ENCODE measurements at regions not wholly inside any gene's neighbourhood (a gene's known extent, or its start where the extent isn't known, plus 50 kb on each side); places are given as distances from the start of the nearest gene placed in this dataset.
"Not testable (repeated sequence)": the region's sequence is repeated elsewhere in the genome, so short reads cannot be mapped to it uniquely, and the experiment has no call there.

DNA sequence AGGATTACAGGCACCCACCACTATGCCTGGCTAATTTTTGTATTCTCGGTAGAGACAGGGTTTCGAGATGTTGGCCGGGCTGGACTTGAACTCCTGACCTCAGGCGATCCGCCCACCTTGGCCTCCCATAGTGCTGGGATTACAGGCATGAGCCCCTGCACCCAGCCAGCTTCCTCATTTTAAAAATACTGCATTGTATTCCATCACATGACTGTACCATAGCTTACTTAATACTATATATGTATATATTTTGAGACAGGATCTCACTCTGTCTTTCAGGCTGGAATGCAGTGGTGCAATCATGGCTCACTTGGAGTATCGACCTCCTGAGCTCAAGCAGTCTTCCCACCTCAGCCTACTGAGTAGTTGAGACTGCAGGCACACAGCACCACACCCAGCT lies 459.5 kb upstream of the AMELY start:
- intact Hi-C loops (cut with micrococcal nuclease); H3K4me1 Mint-ChIP-seq (ENCODE audit: low read depth); H3K4me3 Mint-ChIP-seq; H3K27ac Mint-ChIP-seq; H3K9me3 Mint-ChIP-seq; H3K27me3 Mint-ChIP-seq; POLR2A ChIA-PET; CTCF ChIA-PET; DNase-seq: not testable (repeated sequence)
- peaks cover 20% of the 10 kb centered on the region for H3K36me3 Mint-ChIP-seq

DNA sequence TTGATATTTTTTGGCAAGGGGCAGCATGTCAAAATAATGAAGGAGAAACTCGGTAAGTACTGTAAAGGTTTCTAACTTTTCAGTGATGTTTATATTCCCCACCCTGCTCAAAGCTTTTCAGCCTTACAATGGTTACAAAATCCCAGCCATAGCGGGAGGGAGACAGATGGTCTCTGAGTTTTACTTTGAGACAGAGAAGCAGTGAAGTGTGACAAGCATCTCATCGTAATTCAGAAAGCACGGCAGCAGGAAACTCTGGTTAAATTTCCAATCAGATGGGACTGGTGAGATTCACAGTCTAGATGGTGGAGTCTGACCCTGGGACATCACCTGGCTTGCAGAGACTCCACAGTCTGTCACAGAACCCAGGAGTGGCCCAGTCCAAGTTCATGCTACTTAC lies 448.0 kb upstream of the AMELY start:
- intact Hi-C loops (cut with micrococcal nuclease): no loop called here
- DNase-seq: no peak
- H3K4me1 Mint-ChIP-seq (ENCODE audit: low read depth): peaks cover 8% of the 10 kb centered on the region
- H3K36me3 Mint-ChIP-seq: peaks cover 40% of the 10 kb centered on the region
- no peak overlapping the region for H3K4me3 Mint-ChIP-seq
- ChIA-PET CTCF (no interaction called here), POLR2A (no interaction called here)
- no peaks in the 10 kb centered on the region for H3K27me3 Mint-ChIP-seq
- H3K27ac Mint-ChIP-seq: no peak overlapping the region
- H3K9me3 Mint-ChIP-seq: no peaks in the 10 kb centered on the region

DNA sequence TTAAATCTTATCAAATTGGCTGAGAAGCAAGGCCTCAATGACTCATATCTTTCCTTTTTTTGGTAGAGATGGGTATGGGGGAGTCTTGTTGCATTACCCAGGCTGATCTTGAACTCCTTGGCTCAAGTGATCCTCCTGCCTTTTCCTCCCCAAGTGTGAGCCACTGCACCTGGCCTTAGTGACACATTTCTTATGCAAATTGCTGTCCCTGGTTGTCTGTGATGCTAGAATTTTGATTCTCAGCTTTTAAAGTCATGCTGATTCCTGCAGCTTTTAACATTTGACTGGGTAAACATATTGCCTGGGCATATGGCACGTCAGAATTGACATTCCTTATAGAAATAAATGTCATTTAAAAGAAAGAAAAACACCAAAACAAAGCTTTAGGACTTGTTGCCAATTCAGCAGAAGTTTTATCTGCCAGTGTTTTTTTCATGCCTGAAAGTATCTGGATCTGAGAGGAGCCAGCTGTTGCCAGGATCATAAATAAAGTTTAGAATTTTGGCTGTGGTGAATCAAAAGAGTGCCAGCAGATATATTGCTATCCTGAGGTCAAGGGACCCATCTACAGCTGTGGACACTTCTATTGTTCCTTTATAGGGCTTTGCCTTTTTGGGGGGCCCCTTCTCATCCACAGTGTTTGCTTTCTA lies 446.7 kb upstream of the AMELY start:
- Mint-ChIP-seq H3K4me1 (ENCODE audit: low read depth) (peaks cover 8% of the 10 kb centered on the region), H3K36me3 (peaks cover 41% of the 10 kb centered on the region), H3K27ac (peak overlapping the region; percentile 28), H3K4me3 (no peak overlapping the region), H3K27me3 (no peaks in the 10 kb centered on the region), H3K9me3 (no peaks in the 10 kb centered on the region)
- no peak for DNase-seq
- POLR2A ChIA-PET: no interaction called here
- CTCF ChIA-PET: no interaction called here
- intact Hi-C loops (cut with micrococcal nuclease): no loop called here

DNA sequence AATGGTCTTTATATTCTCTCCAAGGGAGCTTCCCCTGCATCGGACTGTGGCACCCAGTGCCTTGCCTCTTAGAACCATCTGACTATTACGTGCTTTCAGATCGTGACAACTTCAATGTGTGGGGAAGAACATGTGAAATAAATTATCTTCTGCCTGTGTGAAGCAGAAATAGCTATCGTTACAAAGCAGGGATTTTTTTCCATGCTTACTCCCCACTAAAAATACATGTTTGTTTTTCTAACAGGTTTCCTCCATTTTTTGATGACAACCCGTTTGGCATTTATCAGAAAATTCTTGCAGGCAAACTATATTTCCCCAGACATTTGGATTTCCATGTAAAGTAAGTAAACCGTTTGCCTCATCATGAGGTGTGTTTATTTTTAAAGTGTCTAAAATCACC lies 444.3 kb upstream of the AMELY start:
- Mint-ChIP-seq H3K27ac (peak overlapping the region; percentile 2), H3K36me3 (peaks cover 45% of the 10 kb centered on the region), H3K4me1 (ENCODE audit: low read depth) (peaks cover 12% of the 10 kb centered on the region)
- DNase-seq; H3K27me3 Mint-ChIP-seq; intact Hi-C loops (cut with micrococcal nuclease); H3K9me3 Mint-ChIP-seq; POLR2A ChIA-PET; CTCF ChIA-PET; H3K4me3 Mint-ChIP-seq: not testable (repeated sequence)

DNA sequence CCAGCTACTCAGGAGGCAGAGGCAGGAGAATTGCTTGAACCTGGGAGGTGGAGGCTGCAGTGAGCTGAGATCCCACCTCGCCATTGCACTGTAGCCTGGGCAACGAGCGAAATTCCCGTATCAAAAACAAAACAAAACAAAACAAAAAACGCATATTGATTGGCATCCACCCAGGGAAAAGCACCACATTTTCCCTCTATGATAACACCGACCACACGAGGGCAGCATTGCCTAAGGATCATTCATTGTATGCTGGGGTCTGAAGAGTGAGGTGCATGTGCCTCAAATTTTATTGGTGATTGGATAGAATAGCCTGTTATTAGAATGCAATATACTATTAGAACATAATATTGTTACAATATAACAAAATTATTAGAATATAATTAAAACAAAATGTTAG lies 433.1 kb upstream of the AMELY start:
- Mint-ChIP-seq H3K36me3 (peaks cover 34% of the 10 kb centered on the region), H3K9me3 (no peaks in the 10 kb centered on the region), H3K27ac (peak overlapping the region; percentile 96), H3K4me3 (no peak overlapping the region), H3K4me1 (ENCODE audit: low read depth) (peaks cover 39% of the 10 kb centered on the region), H3K27me3 (no peaks in the 10 kb centered on the region)
- peak; percentile 59 for DNase-seq
- intact Hi-C loops (cut with micrococcal nuclease): loop anchor here (5.0 to 10.0 kb wide), 2 partner anchors 473 to 530 kb away; no protein-coding TSS in a partner anchor
- POLR2A ChIA-PET: no interaction called here
- CTCF ChIA-PET: no interaction called here

DNA sequence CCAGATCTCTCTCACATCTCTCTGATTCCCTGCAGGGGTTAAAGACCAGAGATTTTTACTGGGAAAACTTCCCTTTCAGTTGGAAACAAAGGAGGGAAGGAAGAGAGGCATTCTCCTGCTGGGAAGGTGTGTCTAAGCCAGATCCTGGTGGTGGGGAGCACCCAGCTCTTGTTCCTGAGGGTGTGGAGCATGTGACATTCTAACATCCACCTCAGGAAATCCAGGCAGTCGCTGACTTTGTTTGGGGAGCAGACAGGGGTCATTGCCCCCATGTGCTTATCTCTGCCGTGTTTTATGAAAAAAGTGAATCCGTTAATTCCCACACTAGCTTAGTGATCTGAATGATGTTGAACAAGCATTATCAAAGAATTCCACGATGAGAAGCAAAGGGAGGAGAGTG lies 431.7 kb upstream of the AMELY start:
- H3K9me3 Mint-ChIP-seq: no peaks in the 10 kb centered on the region
- intact Hi-C loops (cut with micrococcal nuclease): loop anchor here (2.0 to 10.0 kb wide), 4 partner anchors 16 to 532 kb away; no protein-coding TSS in a partner anchor
- POLR2A ChIA-PET: no interaction called here
- DNase-seq: no peak
- H3K27me3 Mint-ChIP-seq: no peaks in the 10 kb centered on the region
- peak overlapping the region; percentile 62 for H3K4me3 Mint-ChIP-seq
- peaks cover 51% of the 10 kb centered on the region for H3K4me1 Mint-ChIP-seq (ENCODE audit: low read depth)
- CTCF ChIA-PET: interaction anchor here (0.8 kb wide), 1 partner anchor 71 kb away, joined by 4 read pairs; no protein-coding TSS in a partner anchor
- peak overlapping the region; percentile 96 for H3K27ac Mint-ChIP-seq
- peaks cover 44% of the 10 kb centered on the region for H3K36me3 Mint-ChIP-seq

DNA sequence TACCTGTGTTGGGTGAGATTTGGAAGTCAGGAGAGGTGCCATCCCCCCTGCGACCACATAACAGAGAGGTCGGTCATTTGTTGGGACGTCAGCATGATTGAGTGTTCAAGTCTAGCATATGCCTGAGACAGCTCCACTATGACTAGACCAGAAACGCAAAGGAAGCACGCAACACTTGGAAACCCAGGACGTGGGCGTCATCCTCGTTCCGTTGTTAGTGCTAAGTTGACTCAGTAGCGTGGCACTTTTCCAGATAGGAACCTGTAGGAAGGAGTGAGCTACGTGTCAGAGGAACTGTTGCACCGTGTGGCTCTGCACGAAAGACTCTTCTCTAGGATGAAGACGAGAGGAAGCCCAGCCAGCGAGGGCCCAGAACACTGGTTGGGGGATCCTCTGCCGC lies 431.2 kb upstream of the AMELY start:
- peak overlapping the region; percentile 62 for H3K4me3 Mint-ChIP-seq
- CTCF ChIA-PET: not testable (repeated sequence)
- POLR2A ChIA-PET: interaction anchor here (1.3 kb wide), 1 partner anchor 69 kb away, joined by 3 read pairs; no protein-coding TSS in a partner anchor

DNA sequence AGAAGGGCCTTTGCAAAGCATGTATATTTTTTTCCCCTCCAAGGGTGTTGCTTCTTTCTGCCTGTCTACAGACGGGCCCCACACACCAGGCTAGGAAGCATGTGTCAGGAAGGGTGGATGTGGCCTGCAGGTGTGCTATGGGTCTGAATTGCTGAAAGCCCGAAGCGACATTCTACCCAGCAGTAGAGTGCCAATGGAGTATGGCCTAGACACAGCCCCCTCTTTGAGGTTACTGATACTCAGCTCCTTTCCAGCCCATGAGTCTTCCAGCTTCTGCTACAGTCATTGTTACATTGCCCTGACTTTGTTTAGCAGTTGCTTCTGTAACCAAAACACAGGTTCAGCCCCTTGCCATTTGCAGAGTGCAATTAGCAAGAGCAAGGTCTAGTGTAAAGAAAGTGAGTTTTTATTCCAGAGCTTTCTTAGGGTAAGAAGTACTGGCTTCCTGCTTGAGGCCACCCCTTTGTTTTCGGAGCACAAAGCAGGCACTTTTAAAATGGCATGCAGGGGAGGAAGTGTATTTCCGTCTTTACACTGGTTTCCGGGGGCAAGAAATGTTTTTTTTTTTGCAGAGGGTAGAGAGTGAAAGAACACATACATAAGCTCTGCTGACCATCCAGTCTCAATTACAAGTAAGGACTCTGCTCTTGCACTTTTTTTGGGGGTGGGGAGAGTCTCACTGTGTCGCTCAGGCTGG lies 428.0 kb upstream of the AMELY start:
- ChIA-PET CTCF (interaction anchor here (1.4 kb wide), 1 partner anchor 28 kb away, joined by 4 read pairs; no protein-coding TSS in a partner anchor), POLR2A (no interaction called here)
- peak overlapping the region; percentile 90 for H3K27ac Mint-ChIP-seq
- H3K4me3 Mint-ChIP-seq: peak overlapping the region; percentile 29
- no peaks in the 10 kb centered on the region for H3K27me3 Mint-ChIP-seq
- intact Hi-C loops (cut with micrococcal nuclease): loop anchor here (5.0 to 10.0 kb wide), 2 partner anchors 478 to 535 kb away; no protein-coding TSS in a partner anchor
- peaks cover 76% of the 10 kb centered on the region for H3K4me1 Mint-ChIP-seq (ENCODE audit: low read depth)
- H3K36me3 Mint-ChIP-seq: peaks cover 57% of the 10 kb centered on the region
- DNase-seq: peak; percentile 40
- no peaks in the 10 kb centered on the region for H3K9me3 Mint-ChIP-seq

More for the DNA sequence above, 431.2 kb upstream of the AMELY start:
- peak; percentile 76 for DNase-seq
- not testable (repeated sequence) for H3K27me3 Mint-ChIP-seq, H3K9me3 Mint-ChIP-seq
- H3K36me3 Mint-ChIP-seq: peaks cover 49% of the 10 kb centered on the region
- H3K27ac Mint-ChIP-seq: peak overlapping the region; percentile 96
- intact Hi-C loops (cut with micrococcal nuclease): loop anchor here (2.0 to 10.0 kb wide), 4 partner anchors 16 to 532 kb away; no protein-coding TSS in a partner anchor
- peaks cover 56% of the 10 kb centered on the region for H3K4me1 Mint-ChIP-seq (ENCODE audit: low read depth)

DNA sequence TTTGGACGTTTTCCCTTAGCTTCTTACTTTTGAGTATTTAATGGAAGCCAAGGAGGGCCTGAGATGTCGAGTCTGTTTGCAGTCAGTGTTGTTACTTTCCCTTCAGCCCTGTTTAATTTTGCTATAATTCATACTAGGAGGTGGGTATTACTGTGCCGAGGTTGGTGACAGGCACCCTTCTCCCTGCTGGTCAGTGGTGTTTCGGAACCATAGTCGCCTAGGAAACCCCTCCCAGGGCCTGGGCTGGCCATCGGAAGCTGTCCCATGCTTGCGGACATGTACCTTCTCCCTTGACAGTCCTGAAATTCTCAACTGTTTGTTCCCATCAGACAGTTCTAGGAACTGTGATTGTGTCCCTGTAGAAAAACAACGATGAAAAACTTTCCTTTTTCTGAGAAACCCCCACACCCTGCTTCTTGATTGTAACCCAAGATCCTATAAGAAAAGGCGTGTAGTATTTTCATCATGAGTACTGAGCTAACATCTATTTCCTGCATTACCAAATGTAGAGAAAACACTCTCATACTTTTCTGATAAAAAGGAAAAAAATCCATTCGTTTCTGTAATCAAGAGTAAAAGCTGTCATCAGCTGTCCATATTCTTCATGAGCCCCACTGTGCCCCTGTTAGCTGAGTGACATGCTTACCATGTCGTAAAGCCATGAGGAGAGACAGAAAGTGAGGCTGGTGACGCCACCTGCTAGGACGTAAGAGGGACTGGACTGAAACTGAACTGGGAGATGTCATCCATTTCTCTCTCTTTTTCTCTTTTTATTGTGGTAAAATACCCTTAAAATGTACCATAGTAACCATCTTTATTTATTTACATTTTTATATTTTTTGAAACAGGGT lies 424.7 kb upstream of the AMELY start:
- CTCF ChIA-PET: no interaction called here
- Mint-ChIP-seq H3K36me3 (peaks cover 54% of the 10 kb centered on the region), H3K4me3 (peak overlapping the region; percentile 68), H3K4me1 (ENCODE audit: low read depth) (peaks cover 71% of the 10 kb centered on the region), H3K27me3 (no peaks in the 10 kb centered on the region), H3K27ac (peak overlapping the region; percentile 97), H3K9me3 (no peaks in the 10 kb centered on the region)
- peak; percentile 56 for DNase-seq
- intact Hi-C loops (cut with micrococcal nuclease): loop anchor here (2.0 kb wide), 1 partner anchor 61 kb away; no protein-coding TSS in a partner anchor
- POLR2A ChIA-PET: interaction anchor here (0.6 kb wide), 2 partner anchors 9 kb away, joined by 3 to 4 read pairs; no protein-coding TSS in a partner anchor

DNA sequence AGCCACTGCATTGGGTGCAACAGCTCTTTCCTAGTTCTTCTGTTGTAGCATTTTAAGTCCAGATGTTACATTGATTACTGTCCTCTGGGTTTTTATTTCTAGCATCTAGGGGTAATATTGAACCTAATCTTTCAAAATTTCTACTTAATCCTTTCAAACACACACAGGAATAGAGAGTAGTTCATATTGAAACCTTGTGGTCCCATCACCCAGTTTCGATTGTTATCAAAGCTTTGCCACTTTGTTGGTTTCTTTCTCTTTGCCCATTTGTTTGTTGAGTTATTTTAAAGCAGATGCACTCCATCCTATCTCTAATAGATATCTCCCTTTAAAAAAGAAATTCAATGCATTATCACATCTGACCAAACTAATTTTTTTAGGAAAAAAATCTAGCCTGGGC lies 422.9 kb upstream of the AMELY start:
- POLR2A ChIA-PET: no interaction called here
- Mint-ChIP-seq H3K4me3 (peak overlapping the region; percentile 52), H3K27ac (peak overlapping the region; percentile 85), H3K9me3 (no peaks in the 10 kb centered on the region), H3K36me3 (peaks cover 58% of the 10 kb centered on the region), H3K4me1 (ENCODE audit: low read depth) (peaks cover 69% of the 10 kb centered on the region), H3K27me3 (no peaks in the 10 kb centered on the region)
- CTCF ChIA-PET: no interaction called here
- intact Hi-C loops (cut with micrococcal nuclease): loop anchor here (1.0 kb wide), 1 partner anchor 8 kb away; no protein-coding TSS in a partner anchor
- DNase-seq: no peak

DNA sequence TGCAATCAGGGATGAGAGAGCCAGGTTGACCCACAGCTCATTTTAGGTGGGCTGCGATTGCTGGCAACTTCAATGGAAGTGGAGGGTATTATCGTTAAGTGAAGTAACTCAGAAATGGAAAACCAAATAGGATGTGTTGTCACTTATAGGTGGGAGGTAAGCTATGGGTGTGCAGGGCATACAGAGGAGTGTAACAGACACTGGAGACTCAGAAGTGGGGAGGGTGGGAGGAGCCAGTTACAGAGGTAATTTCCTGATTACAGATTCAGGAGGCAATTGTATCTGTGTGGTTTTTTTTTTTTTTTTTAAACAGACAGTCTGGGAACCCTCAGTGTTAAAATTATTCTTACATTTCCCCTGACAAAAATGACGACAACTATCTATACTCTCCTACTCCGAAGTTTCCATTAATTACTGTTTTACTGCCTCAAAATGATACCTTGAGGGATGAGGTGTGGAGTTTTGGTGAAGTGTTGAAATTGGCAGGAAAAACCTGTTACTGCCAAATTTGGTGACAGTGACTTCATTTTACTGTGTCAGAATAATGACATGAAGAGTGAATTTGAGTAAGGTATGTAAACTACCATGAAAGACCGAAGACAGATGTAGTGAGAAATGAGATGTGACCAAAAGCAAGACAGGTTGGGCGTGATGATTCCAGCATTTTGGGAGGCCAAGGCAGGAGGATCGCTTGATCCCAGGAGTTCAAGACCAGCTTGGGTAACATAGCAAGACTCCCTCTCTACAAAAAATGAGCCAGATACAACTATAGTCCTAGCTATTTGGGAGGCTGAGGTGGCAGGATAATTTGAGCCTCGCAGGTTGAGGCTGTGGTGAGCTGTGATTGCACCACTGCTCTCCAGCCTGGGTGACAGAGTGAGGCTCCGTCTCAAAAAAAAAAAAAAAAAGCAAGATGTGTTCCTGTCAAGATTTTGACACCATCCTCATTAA lies 415.0 kb upstream of the AMELY start:
- intact Hi-C loops (cut with micrococcal nuclease): loop anchor here (1.0 to 2.0 kb wide), 6 partner anchors 8 to 138 kb away; no protein-coding TSS in a partner anchor
- Mint-ChIP-seq H3K4me3 (peak overlapping the region; percentile 69), H3K9me3 (no peaks in the 10 kb centered on the region), H3K27me3 (no peaks in the 10 kb centered on the region), H3K36me3 (peaks cover 38% of the 10 kb centered on the region), H3K27ac (peak overlapping the region; percentile 99), H3K4me1 (ENCODE audit: low read depth) (peaks cover 63% of the 10 kb centered on the region)
- ChIA-PET CTCF (interaction anchor here (1.2 kb wide), 1 partner anchor 48 kb away, joined by 3 read pairs; no protein-coding TSS in a partner anchor), POLR2A (interaction anchor here (0.6 to 2.1 kb wide), 8 partner anchors 8 to 54 kb away, joined by 3 to 6 read pairs (median 3); no protein-coding TSS in a partner anchor)
- DNase-seq: peak; percentile 71

Measured in activated CD4-positive, alpha-beta memory T cell treated with anti-CD3 and anti-CD28 coated beads for 36 hours (primary cell).